H9 (cell line): ENCODE measurements at regions not wholly inside any gene's neighbourhood (a gene's known extent, or its start where the extent isn't known, plus 50 kb on each side); places are given as distances from the start of the nearest gene placed in this dataset.

Experiments
- DNase-seq: peaks from one replicate; pipeline ENCODE4 v3.0.0-alpha.2; 2017
- H2AFZ ChIP-seq: one replicate; pipeline ENCODE4 v1.6.1; 2013; ENCODE audit warnings: mild to moderate bottlenecking, low read length, control low read depth, moderate library complexity
- H2AK5ac ChIP-seq: 2 replicates; pipeline ENCODE4 v1.6.1; 2013; ENCODE audit warnings: low read length, control low read depth, mixed read lengths; ENCODE audit not compliant: insufficient read length
- H2BK120ac ChIP-seq: one replicate; pipeline ENCODE4 v1.6.1; 2013; ENCODE audit warnings: low read depth, mild to moderate bottlenecking, low read length, control low read depth, inconsistent platforms; ENCODE audit not compliant: poor library complexity, severe bottlenecking
- H2BK12ac ChIP-seq: 2 replicates; pipeline ENCODE4 v1.6.1; 2013; ENCODE audit warnings: low read length, control low read depth, mixed read lengths, low read depth; ENCODE audit not compliant: insufficient read length
- H2BK15ac ChIP-seq: 2 replicates; pipeline ENCODE4 v1.6.1; 2013; ENCODE audit warnings: low read depth, low read length, control low read depth
- H2BK20ac ChIP-seq: one replicate; pipeline ENCODE4 v1.6.1; 2013; ENCODE audit warnings: low read depth, mild to moderate bottlenecking, low read length, control low read depth, inconsistent platforms; ENCODE audit not compliant: poor library complexity, severe bottlenecking
- H2BK5ac ChIP-seq: 2 replicates; pipeline ENCODE4 v1.6.1; 2013; ENCODE audit warnings: low read length, control low read depth, mixed read lengths; ENCODE audit not compliant: insufficient read length
- H3K14ac ChIP-seq: 2 replicates; pipeline ENCODE4 v1.6.1; 2013; ENCODE audit warnings: low read length, control low read depth; ENCODE audit not compliant: insufficient read depth
- H3K18ac ChIP-seq: 2 replicates; pipeline ENCODE4 v1.6.1; 2013; ENCODE audit warnings: low read depth, mild to moderate bottlenecking, mixed read lengths, low read length, control low read depth; ENCODE audit not compliant: insufficient read length
- H3K23ac ChIP-seq: 2 replicates; pipeline ENCODE4 v1.6.1; 2013; ENCODE audit warnings: low read length, control low read depth, mixed read lengths, low read depth; ENCODE audit not compliant: insufficient read length
- H3K23me2 ChIP-seq: 2 replicates; pipeline ENCODE4 v1.6.1; 2013; ENCODE audit warnings: low read depth, mild to moderate bottlenecking, mixed read lengths, low read length, control low read depth; ENCODE audit not compliant: insufficient read length, poor library complexity, severe bottlenecking
- H3K27ac ChIP-seq: 2 replicates; pipeline ENCODE4 v1.5.1; 2013; ENCODE audit warnings: low read length, control low read depth, mixed read lengths, low read depth; ENCODE audit not compliant: insufficient read length
- H3K27me3 ChIP-seq: 2 replicates; pipeline ENCODE4 v1.6.1; 2013; ENCODE audit warnings: low read length, control low read depth, inconsistent platforms; ENCODE audit not compliant: insufficient read depth
- H3K4ac ChIP-seq: 2 replicates; pipeline ENCODE4 v1.6.1; 2013; ENCODE audit warnings: low read depth, mild to moderate bottlenecking, control low read depth, inconsistent platforms, low read length, moderate library complexity
- H3K4me1 ChIP-seq: 2 replicates; pipeline ENCODE4 v1.6.1; 2013; ENCODE audit warnings: low read length, control low read depth, inconsistent platforms; ENCODE audit not compliant: insufficient read depth
- H3K4me2 ChIP-seq: 2 replicates; pipeline ENCODE4 v1.6.1; 2013; ENCODE audit warnings: low read length, control low read depth, mixed read lengths; ENCODE audit not compliant: insufficient read length, insufficient read depth
- H3K56ac ChIP-seq: 2 replicates; pipeline ENCODE4 v1.6.1; 2013; ENCODE audit warnings: low read depth, mild to moderate bottlenecking, mixed read lengths, low read length, control low read depth; ENCODE audit not compliant: insufficient read length
- H3K79me1 ChIP-seq: 2 replicates; pipeline ENCODE4 v1.6.1; 2013; ENCODE audit warnings: low read depth, mild to moderate bottlenecking, moderate library complexity, low read length, control low read depth, inconsistent platforms; ENCODE audit not compliant: insufficient read depth, poor library complexity, severe bottlenecking
- H3K79me2 ChIP-seq: 2 replicates; pipeline ENCODE4 v1.6.1; 2013; ENCODE audit warnings: low read length, control low read depth, inconsistent platforms; ENCODE audit not compliant: insufficient read depth
- H3K9ac ChIP-seq: 2 replicates; pipeline ENCODE4 v1.6.1; 2013; ENCODE audit warnings: low read length, control low read depth, mixed read lengths; ENCODE audit not compliant: insufficient read length; ENCODE audit errors: extremely low read depth
- H3K9me3 ChIP-seq: one replicate; pipeline ENCODE4 v1.6.1; 2013; ENCODE audit warnings: low read depth, low read length, inconsistent platforms; ENCODE audit not compliant: control insufficient read depth
- H3T11ph ChIP-seq: one replicate; pipeline ENCODE4 v1.6.1; 2013; ENCODE audit warnings: mild to moderate bottlenecking, low read length, control low read depth, inconsistent platforms
- H4K20me1 ChIP-seq: one replicate; pipeline ENCODE4 v1.6.1; 2013; ENCODE audit not compliant: control insufficient read depth, insufficient read length, insufficient read depth
- H4K5ac ChIP-seq: 2 replicates; pipeline ENCODE4 v1.6.1; 2013; ENCODE audit warnings: low read depth, mild to moderate bottlenecking, mixed read lengths, low read length, control low read depth; ENCODE audit not compliant: insufficient read length
- H4K8ac ChIP-seq: replicated peaks from 2 replicates; pipeline ENCODE4 v1.6.1; 2013; ENCODE audit warnings: low read length, control low read depth, mixed read lengths, low read depth; ENCODE audit not compliant: insufficient read length
- H4K91ac ChIP-seq: 2 replicates; pipeline ENCODE4 v1.6.1; 2013; ENCODE audit warnings: low read depth, mild to moderate bottlenecking, moderate library complexity, mixed read lengths, low read length, control low read depth; ENCODE audit not compliant: insufficient read length
- H3K27ac Mint-ChIP-seq, 3 experiments: 2 replicates in 2 of 3; 3 replicates in 1 of 3; pipeline ENCODE4 v1.8.0; 2020 to 2021; ENCODE audit warnings: mixed read lengths in 3 of 3, mild to moderate bottlenecking in 1 of 3, moderate library complexity in 1 of 3
- H3K27me3 Mint-ChIP-seq: 2 replicates; pipeline ENCODE4 v1.8.0; 2021; ENCODE audit warnings: low read depth, mild to moderate bottlenecking, moderate library complexity, mixed read lengths
- H3K36me3 Mint-ChIP-seq, 3 experiments: 2 replicates in 2 of 3; 3 replicates in 1 of 3; pipeline ENCODE4 v1.8.0; 2020 to 2021; ENCODE audit warnings: low read depth in 3 of 3, mixed read lengths in 3 of 3; ENCODE audit not compliant: insufficient read depth in 1 of 3
- H3K4me1 Mint-ChIP-seq, 2 experiments: 2 replicates each; pipeline ENCODE4 v1.8.0; 2020; ENCODE audit warnings: mixed read lengths in 2 of 2
- H3K4me3 Mint-ChIP-seq, 2 experiments: 2 replicates in 1 of 2; 3 replicates in 1 of 2; pipeline ENCODE4 v1.8.0; 2020 to 2021; ENCODE audit warnings: mild to moderate bottlenecking in 2 of 2, mixed read lengths in 2 of 2, moderate library complexity in 1 of 2
- H3K9me3 Mint-ChIP-seq, 2 experiments: 2 replicates in 1 of 2; 3 replicates in 1 of 2; pipeline ENCODE4 v1.8.0; 2020; ENCODE audit warnings: mild to moderate bottlenecking in 2 of 2, mixed read lengths in 2 of 2, moderate library complexity in 1 of 2
- CTCF ChIP-seq: fragments of 200-600 bp; sonication (generic); conservative IDR thresholded peaks from 3 replicates; pipeline ENCODE4 v1.8.0; 2021; ENCODE audit warnings: antibody characterized with exemption, mild to moderate bottlenecking
- WGBS: extraction: QIAGEN DNeasy Blood & Tissue Kit; methylation state at CpG from one replicate; pipeline ENCODE4 v1.1.7; 2013; ENCODE audit warnings: missing lambda C conversion rate, low lambda C conversion rate, mixed read lengths; ENCODE audit not compliant: insufficient read length; ENCODE audit errors: extremely low coverage; 5-methylcytosine and 5-hydroxymethylcytosine counted together

DNA sequence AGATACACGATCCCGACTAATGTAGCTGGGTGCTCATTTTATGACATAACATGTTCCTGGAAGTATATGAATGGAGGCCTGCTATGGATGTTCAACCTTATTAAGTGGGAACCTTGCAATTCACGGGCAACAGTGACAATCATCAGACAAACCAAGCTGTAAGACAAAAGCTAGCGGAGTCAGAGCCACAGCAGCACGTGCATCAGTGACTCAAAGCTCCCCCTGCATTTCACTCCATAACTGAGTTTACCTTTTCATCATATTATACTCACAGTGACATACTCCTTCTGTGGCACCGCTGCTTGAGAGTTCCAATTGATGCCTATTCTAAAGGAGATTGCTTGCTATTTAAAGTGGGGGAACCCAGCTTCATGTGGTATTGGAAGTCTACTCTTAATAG lies 176.0 kb upstream of the PITRM1 start:
- Histone ChIP-seq H4K91ac (no peak overlapping the region), H3K18ac (no peak overlapping the region), H3K23ac (no peak overlapping the region), H3K79me2 (no peaks in the 10 kb centered on the region), H4K8ac (no peak overlapping the region), H3K23me2 (no peaks in the 10 kb centered on the region), H3K14ac (no peak overlapping the region), H3K27me3 (no peaks in the 10 kb centered on the region), H4K20me1 (no peaks in the 10 kb centered on the region), H4K5ac (no peak overlapping the region), H2AK5ac (no peak overlapping the region), H2BK120ac (no peak overlapping the region), H3K79me1 (no peaks in the 10 kb centered on the region), H3K56ac (no peak overlapping the region), H2BK12ac (no peak overlapping the region), H3K4me2 (no peak overlapping the region), H2BK20ac (no peak overlapping the region), H2BK15ac (no peak overlapping the region), H2BK5ac (no peak overlapping the region), H3K27ac (no peak overlapping the region), H3K4ac (no peak overlapping the region), H3K9ac (no peak overlapping the region), H3T11ph (no peak overlapping the region), H2AFZ (no peak overlapping the region), H3K4me1 (no peaks in the 10 kb centered on the region), H3K9me3 (no peaks in the 10 kb centered on the region)
- Mint-ChIP-seq H3K4me3 (no peak overlapping the region), H3K27me3 (0 out of 2 replicates have a peak, but pooled peaks cover 2% of the 10 kb centered on the region), H3K9me3 (peaks cover 0 to 5% of the 10 kb centered on the region in 2 experiments; a peak in 1 of 5 replicates), H3K4me1 (peaks cover 0 to 3% of the 10 kb centered on the region in 2 experiments; a peak in 2 of 4 replicates), H3K36me3 (no peaks in the 10 kb centered on the region), H3K27ac (no peak overlapping the region; a peak in 1 of 7 replicates)
- no peak for TF ChIP-seq CTCF
- no peak for DNase-seq
- WGBS = no CpG with 5 or more reads among the region's 6 CpGs
